ENCODE measurements at regions not wholly inside any gene's neighbourhood (a gene's known extent, or its start where the extent isn't known, plus 50 kb on each side); places are given as distances from the start of the nearest gene placed in this dataset.

DNA sequence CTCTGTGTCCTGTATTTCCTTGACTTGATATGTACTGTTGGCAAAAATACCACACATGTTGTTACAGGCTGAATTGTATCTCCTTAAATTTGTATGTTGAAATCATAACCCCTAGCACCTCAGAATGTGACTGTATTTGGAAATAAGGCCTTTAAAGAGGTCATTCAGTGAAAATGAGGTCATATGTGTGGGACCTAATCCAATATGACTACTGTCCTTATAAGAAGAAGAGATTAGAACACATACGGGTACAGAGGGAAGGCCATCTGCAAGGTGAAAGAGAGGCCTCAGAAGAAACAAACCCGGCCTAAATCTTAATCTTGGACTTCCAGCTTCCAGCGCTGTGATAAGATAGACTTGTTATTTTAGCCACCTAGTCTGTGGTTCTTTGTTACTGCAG is 202.5 kb downstream of the NUFIP1 start:
- H3K27ac Mint-ChIP-seq: no peak overlapping the region

DNA sequence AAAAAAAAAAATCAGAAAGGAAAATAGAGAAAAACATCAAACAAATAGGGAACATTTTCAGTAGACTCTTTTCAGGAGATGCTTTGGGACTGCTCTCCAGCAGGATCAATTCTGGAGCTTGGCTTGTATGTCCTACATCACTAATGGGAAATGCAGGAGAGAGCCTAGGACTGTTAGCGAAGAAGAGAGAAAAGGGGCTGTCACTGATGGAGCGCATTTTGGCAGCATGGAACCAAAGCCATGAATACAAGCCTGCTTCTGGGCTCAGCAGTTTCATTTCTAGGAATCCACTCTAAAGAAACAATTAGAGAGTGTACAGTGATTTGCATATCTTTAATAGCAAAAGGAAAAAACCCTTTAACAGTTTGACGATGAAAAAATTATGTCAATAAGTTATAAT is 203.9 kb downstream of the NUFIP1 start:
- intact Hi-C loops (cut with micrococcal nuclease): no loop called here
- no peaks in the 10 kb centered on the region for H3K36me3 ChIP-seq (ENCODE audit: control insufficient read depth in 2 of 3, insufficient read depth in 3 of 3, low read length in 3 of 3)
- Mint-ChIP-seq H3K4me3 (no peak overlapping the region), H3K27me3 (peaks cover 0 to 7% (median 4%) of the 10 kb centered on the region in 5 donors), H3K9me3 (peaks cover 0 to 1% (median 0%) of the 10 kb centered on the region in 11 donors), H3K4me1 (no peaks in the 10 kb centered on the region), H3K36me3 (no peaks in the 10 kb centered on the region), H3K27ac (no peak overlapping the region)
- H3K4me1 ChIP-seq (ENCODE audit: control insufficient read depth in 2 of 2, insufficient read depth in 2 of 2, low read length in 2 of 2): no peaks in the 10 kb centered on the region
- H3K9me3 ChIP-seq (ENCODE audit: control insufficient read depth in 2 of 3, low read length in 3 of 3): no peaks in the 10 kb centered on the region
- no peak for ATAC-seq
- H3K27me3 ChIP-seq (ENCODE audit: control insufficient read depth in 2 of 2, insufficient read depth in 2 of 2, low read length in 2 of 2): no peaks in the 10 kb centered on the region
- ChIA-PET CTCF (no interaction called here), POLR2A (no interaction called here)
- DNase-seq: no peak
- H3K27ac ChIP-seq (ENCODE audit: low read depth, low read length): no peak overlapping the region
- no peak overlapping the region for H3K4me3 ChIP-seq (ENCODE audit: low read length)

More for the DNA sequence above, 202.5 kb downstream of the NUFIP1 start:
- Histone ChIP-seq H3K36me3 (ENCODE audit: control insufficient read depth in 2 of 3, insufficient read depth in 3 of 3, low read length in 3 of 3) (no peaks in the 10 kb centered on the region), H3K4me1 (ENCODE audit: control insufficient read depth in 2 of 2, insufficient read depth in 2 of 2, low read length in 2 of 2) (no peaks in the 10 kb centered on the region), H3K27me3 (ENCODE audit: control insufficient read depth in 2 of 2, insufficient read depth in 2 of 2, low read length in 2 of 2) (no peaks in the 10 kb centered on the region), H3K9me3 (ENCODE audit: control insufficient read depth in 2 of 3, low read length in 3 of 3) (no peaks in the 10 kb centered on the region), H3K27ac (ENCODE audit: low read depth, low read length) (no peak overlapping the region), H3K4me3 (ENCODE audit: low read length) (no peak overlapping the region)
- no peak for DNase-seq
- Mint-ChIP-seq H3K36me3 (no peaks in the 10 kb centered on the region), H3K4me3 (no peak overlapping the region), H3K27me3 (peaks cover 0 to 5% (median 2%) of the 10 kb centered on the region in 5 donors), H3K4me1 (no peaks in the 10 kb centered on the region), H3K9me3 (peaks cover 0 to 1% (median 0%) of the 10 kb centered on the region in 11 donors)
- intact Hi-C loops (cut with micrococcal nuclease): no loop called here
- ChIA-PET POLR2A (no interaction called here), CTCF (no interaction called here)
- ATAC-seq: no peak

DNA sequence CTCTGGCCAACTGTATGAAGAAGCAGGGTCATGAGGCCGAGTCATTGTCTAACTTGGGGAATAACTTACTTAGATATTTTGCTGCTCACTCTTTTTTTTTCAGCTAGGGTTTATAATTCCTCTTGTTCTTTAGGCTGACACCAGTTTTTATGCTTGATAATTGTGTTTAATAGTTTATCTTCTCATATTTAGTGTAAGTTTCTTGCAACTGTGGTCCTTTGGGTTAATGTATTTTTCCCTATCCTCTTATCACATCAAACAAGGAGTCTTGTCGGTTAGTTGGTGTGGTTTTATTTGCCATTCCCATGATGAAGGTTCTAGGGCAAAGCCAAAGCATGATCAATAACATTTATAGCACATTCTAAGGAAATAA is 204.6 kb downstream of the NUFIP1 start:
- POLR2A ChIA-PET: no interaction called here
- peaks cover 0 to 7% (median 4%) of the 10 kb centered on the region in 5 donors for H3K27me3 Mint-ChIP-seq
- H3K36me3 Mint-ChIP-seq: no peaks in the 10 kb centered on the region
- no peak overlapping the region for H3K27ac ChIP-seq (ENCODE audit: low read depth, low read length)
- no peak for DNase-seq
- H3K36me3 ChIP-seq (ENCODE audit: control insufficient read depth in 2 of 3, insufficient read depth in 3 of 3, low read length in 3 of 3): no peaks in the 10 kb centered on the region
- H3K4me3 ChIP-seq (ENCODE audit: low read length): no peak overlapping the region
- CTCF ChIA-PET: no interaction called here
- peaks cover 0 to 1% (median 0%) of the 10 kb centered on the region in 11 donors for H3K9me3 Mint-ChIP-seq
- no peaks in the 10 kb centered on the region for H3K27me3 ChIP-seq (ENCODE audit: control insufficient read depth in 2 of 2, insufficient read depth in 2 of 2, low read length in 2 of 2)
- no peak for ATAC-seq
- H3K27ac Mint-ChIP-seq: no peak overlapping the region
- H3K9me3 ChIP-seq (ENCODE audit: control insufficient read depth in 2 of 3, low read length in 3 of 3): no peaks in the 10 kb centered on the region
- H3K4me1 Mint-ChIP-seq: no peaks in the 10 kb centered on the region
- intact Hi-C loops (cut with micrococcal nuclease): no loop called here
- no peaks in the 10 kb centered on the region for H3K4me1 ChIP-seq (ENCODE audit: control insufficient read depth in 2 of 2, insufficient read depth in 2 of 2, low read length in 2 of 2)
- H3K4me3 Mint-ChIP-seq: no peak overlapping the region

DNA sequence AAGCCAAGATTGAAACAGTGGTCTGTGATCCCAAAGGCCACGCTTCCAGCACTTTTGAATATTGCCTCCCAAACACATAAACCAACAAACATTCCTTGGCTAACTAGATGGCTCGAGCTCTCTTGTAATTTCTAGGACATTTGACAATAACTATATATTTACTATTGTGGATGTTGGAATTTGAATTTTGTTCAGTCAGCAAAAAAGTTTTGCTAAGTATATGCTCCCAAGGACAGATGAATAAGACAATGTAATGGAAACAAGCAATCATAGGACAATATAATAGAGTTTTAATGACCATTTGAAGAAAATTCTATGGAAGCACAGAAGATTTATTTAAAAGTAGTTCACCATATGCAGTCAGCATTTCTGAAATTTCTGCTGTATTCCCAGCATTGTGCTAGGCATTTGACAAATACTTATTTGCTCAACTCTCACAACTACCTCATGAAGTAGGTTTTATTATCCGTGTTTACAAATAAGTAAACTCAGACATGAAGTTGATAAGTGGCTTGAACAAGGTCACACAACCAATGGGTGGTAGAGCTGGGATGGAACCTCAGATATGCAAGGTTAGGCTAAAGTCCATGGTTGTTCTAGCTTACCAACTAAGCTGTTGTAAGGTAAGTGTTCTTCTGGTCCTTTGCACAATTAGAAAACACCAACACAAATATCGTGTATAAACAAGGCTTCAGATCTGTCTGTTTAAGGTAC is 205.1 kb downstream of the NUFIP1 start:
- Mint-ChIP-seq H3K27me3 (peaks cover 0 to 7% (median 4%) of the 10 kb centered on the region in 5 donors), H3K4me1 (no peaks in the 10 kb centered on the region), H3K27ac (no peak overlapping the region), H3K4me3 (no peak overlapping the region), H3K9me3 (peaks cover 0 to 1% (median 0%) of the 10 kb centered on the region in 11 donors), H3K36me3 (no peaks in the 10 kb centered on the region)
- intact Hi-C loops (cut with micrococcal nuclease): no loop called here
- H3K36me3 ChIP-seq (ENCODE audit: control insufficient read depth in 2 of 3, insufficient read depth in 3 of 3, low read length in 3 of 3): no peaks in the 10 kb centered on the region
- ATAC-seq (no peak), DNase-seq (no peak)
- no peak overlapping the region for H3K4me3 ChIP-seq (ENCODE audit: low read length)
- ChIA-PET CTCF (no interaction called here), POLR2A (no interaction called here)
- no peaks in the 10 kb centered on the region for H3K27me3 ChIP-seq (ENCODE audit: control insufficient read depth in 2 of 2, insufficient read depth in 2 of 2, low read length in 2 of 2)
- no peaks in the 10 kb centered on the region for H3K9me3 ChIP-seq (ENCODE audit: control insufficient read depth in 2 of 3, low read length in 3 of 3)
- no peak overlapping the region for H3K27ac ChIP-seq (ENCODE audit: low read depth, low read length)
- H3K4me1 ChIP-seq (ENCODE audit: control insufficient read depth in 2 of 2, insufficient read depth in 2 of 2, low read length in 2 of 2): no peaks in the 10 kb centered on the region

DNA sequence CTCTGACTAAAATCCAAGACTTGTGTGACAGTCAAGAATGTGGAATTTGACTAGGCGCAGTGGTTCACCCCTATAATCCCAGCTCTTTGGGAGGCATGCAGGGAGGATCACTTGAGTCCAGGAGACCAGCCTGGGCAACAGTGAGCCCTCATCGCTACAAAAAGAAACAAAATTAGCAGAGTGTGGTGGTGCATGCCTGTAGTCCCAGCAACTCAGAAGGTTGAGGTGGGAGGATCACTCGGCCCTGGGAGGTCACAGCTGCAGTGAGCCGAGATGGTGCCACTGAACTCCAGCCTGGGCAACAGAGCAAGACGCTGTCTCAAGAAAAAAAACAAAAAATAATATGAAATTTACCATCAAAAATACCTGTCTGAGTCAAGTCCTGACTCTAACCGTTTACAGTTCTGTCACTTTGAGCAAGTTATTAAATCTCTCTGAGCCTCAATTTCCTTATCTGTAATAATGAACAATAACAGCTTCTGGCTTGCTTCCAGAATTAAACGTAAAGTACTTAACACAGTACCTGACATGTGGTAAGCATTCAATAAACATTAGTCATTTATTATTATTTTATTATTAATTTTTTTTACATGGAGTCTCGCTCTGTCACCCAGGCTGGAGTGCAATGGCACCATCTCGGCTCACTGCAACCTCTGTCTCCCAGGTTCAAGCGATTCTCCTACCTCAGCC is 204.6 kb upstream of the TSC22D1 start:
- intact Hi-C loops (cut with micrococcal nuclease): no loop called here
- Mint-ChIP-seq H3K4me3 (no peak overlapping the region), H3K36me3 (peaks cover 0 to 4% (median 0%) of the 10 kb centered on the region in 5 donors), H3K27me3 (peaks cover 0 to 7% (median 5%) of the 10 kb centered on the region in 5 donors), H3K27ac (no peak overlapping the region), H3K9me3 (peaks cover 0 to 6% (median 0%) of the 10 kb centered on the region in 11 donors), H3K4me1 (no peaks in the 10 kb centered on the region)
- POLR2A ChIA-PET: no interaction called here
- no peak overlapping the region for H3K4me3 ChIP-seq (ENCODE audit: low read length)
- H3K9me3 ChIP-seq (ENCODE audit: control insufficient read depth in 2 of 3, low read length in 3 of 3): no peaks in the 10 kb centered on the region
- H3K4me1 ChIP-seq (ENCODE audit: control insufficient read depth in 2 of 2, insufficient read depth in 2 of 2, low read length in 2 of 2): no peaks in the 10 kb centered on the region
- CTCF ChIA-PET: no interaction called here
- no peaks in the 10 kb centered on the region for H3K36me3 ChIP-seq (ENCODE audit: control insufficient read depth in 2 of 3, insufficient read depth in 3 of 3, low read length in 3 of 3)
- H3K27me3 ChIP-seq (ENCODE audit: control insufficient read depth in 2 of 2, insufficient read depth in 2 of 2, low read length in 2 of 2): no peaks in the 10 kb centered on the region
- DNase-seq (no peak), ATAC-seq (no peak)
- H3K27ac ChIP-seq (ENCODE audit: low read depth, low read length): no peak overlapping the region

DNA sequence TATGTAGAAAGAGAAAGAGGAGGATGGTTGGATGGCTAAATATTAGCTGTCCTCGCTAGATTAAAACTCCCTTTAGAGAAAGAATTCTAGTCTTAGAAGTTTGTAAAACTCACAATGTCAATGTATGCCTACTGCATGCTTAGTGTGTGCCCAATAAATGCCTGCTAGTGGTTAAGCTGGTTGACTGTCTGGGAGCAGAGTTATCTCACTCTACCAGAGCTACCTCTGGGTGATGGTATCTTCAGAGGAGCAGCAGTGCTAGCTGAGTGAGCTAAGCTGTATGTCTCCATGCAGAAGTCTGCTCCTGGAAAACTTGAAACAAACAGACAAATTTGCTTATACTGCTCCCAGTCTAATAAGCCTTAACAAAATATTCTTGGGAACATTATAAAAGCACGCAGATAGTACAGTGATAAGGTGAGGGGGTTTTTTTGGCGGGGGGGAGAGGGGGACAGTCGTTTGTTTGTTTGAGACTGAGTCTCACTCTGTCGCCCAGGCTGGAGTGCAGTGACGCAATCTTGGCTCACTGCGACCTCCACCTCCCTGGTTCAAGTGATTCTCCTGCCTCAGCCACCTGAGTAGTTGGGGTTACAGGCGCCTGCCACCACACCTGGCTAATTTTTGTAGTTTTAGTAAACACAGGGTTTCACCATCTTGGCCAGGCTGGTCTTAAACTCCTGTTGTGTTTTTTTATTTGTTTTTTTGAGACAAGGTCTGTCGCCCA is 202.8 kb upstream of the TSC22D1 start:
- no peak for DNase-seq
- Mint-ChIP-seq H3K27ac (no peak overlapping the region), H3K4me3 (no peak overlapping the region), H3K4me1 (no peaks in the 10 kb centered on the region), H3K9me3 (peaks cover 0 to 7% (median 1%) of the 10 kb centered on the region in 11 donors), H3K27me3 (peaks cover 0 to 17% (median 5%) of the 10 kb centered on the region in 5 donors), H3K36me3 (peaks cover 0 to 4% (median 0%) of the 10 kb centered on the region in 5 donors)
- no peak for ATAC-seq
- Histone ChIP-seq H3K9me3 (ENCODE audit: control insufficient read depth in 2 of 3, low read length in 3 of 3) (no peaks in the 10 kb centered on the region), H3K36me3 (ENCODE audit: control insufficient read depth in 2 of 3, insufficient read depth in 3 of 3, low read length in 3 of 3) (no peaks in the 10 kb centered on the region), H3K27ac (ENCODE audit: low read depth, low read length) (no peak overlapping the region), H3K27me3 (ENCODE audit: control insufficient read depth in 2 of 2, insufficient read depth in 2 of 2, low read length in 2 of 2) (no peaks in the 10 kb centered on the region), H3K4me1 (ENCODE audit: control insufficient read depth in 2 of 2, insufficient read depth in 2 of 2, low read length in 2 of 2) (no peaks in the 10 kb centered on the region), H3K4me3 (ENCODE audit: low read length) (no peak overlapping the region)
- POLR2A ChIA-PET: no interaction called here
- CTCF ChIA-PET: interaction anchor here (0.6 kb wide), 1 partner anchor 1756 kb away, joined by 3 read pairs; no protein-coding TSS in a partner anchor
- intact Hi-C loops (cut with micrococcal nuclease): no loop called here
